ENCODE measurements at regions not wholly inside any gene's neighbourhood (a gene's known extent, or its start where the extent isn't known, plus 50 kb on each side); places are given as distances from the start of the nearest gene placed in this dataset.
A peak's percentile ranks its signal among the peaks of the same experiment; 100 is the strongest.

GRCh38 chr6:140044626-140045025 lies 670.2 kb upstream of the CITED2 start:
- intact Hi-C loops (cut with DNase I), result no loop called here
- no peak for ATAC-seq

GRCh38 chr6:140043762-140044378 lies 669.4 kb upstream of the CITED2 start:
- DNase-seq (ENCODE audit: missing footprints) (no peak), ATAC-seq (no peak)
- intact Hi-C loops (cut with DNase I), result no loop called here

More at GRCh38 chr6:140044626-140045025, 670.2 kb upstream of the CITED2 start:
- no peak for DNase-seq (ENCODE audit: missing footprints)

- intact Hi-C loops (cut with DNase I), result no loop called here
Measured at GRCh38 chr6:140043357-140043756, 668.9 kb upstream of the CITED2 start.

GRCh38 chr6:140041571-140042332 lies 667.3 kb upstream of the CITED2 start:
- ATAC-seq (no peak), DNase-seq (ENCODE audit: missing footprints) (no peak)
- intact Hi-C loops (cut with DNase I), result no loop called here

More at GRCh38 chr6:140043357-140043756, 668.9 kb upstream of the CITED2 start:
- DNase-seq (ENCODE audit: missing footprints) (no peak), ATAC-seq (peak; percentile 34)

DNA sequence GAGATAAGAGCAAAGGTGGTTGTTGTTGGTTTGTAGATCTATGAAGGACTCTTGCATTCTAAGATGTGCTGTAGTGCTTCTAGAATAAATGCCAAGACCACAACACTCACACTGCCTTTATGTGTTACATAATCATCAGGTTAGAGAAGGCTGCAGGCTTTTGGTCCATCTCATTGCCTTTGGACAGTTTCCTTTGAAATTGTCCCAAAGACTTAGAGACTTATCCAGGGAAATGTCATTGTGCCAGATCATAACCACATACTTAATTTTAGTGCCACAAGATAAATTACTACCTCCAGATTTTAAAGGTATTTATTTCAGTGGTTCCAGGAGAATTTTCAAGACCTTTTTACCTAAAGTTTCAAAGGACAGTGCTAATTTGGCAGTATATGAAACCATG lies 666.6 kb upstream of the CITED2 start:
- DNase-seq (ENCODE audit: missing footprints) (no peak), ATAC-seq (no peak)
- intact Hi-C loops (cut with DNase I), result no loop called here

GRCh38 chr6:140040396-140040795 lies 665.9 kb upstream of the CITED2 start:
- DNase-seq (ENCODE audit: missing footprints), result no peak
- no peak for ATAC-seq
- intact Hi-C loops (cut with DNase I), result no loop called here

DNA sequence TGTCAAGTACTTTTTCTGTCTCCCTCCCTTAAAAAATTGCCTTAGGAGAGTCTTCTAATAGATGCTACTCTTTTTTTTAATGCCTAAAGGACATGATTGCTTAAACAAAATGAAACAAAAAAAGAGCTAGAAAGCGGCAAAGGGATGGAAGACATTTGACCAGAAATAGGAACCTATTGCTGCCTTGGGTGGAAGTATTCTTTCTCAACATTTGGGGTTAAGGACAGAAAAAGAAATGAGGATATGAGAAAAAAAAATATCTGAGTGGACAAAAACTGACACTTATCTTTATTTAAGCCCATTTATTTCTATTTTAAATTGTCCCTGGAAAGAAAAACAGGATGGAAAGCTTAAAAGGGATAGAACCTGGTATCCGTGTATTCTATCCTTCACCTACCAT lies 664.9 kb upstream of the CITED2 start:
- no peak for ATAC-seq
- DNase-seq (ENCODE audit: missing footprints), result no peak
- intact Hi-C loops (cut with DNase I), result no loop called here

DNA sequence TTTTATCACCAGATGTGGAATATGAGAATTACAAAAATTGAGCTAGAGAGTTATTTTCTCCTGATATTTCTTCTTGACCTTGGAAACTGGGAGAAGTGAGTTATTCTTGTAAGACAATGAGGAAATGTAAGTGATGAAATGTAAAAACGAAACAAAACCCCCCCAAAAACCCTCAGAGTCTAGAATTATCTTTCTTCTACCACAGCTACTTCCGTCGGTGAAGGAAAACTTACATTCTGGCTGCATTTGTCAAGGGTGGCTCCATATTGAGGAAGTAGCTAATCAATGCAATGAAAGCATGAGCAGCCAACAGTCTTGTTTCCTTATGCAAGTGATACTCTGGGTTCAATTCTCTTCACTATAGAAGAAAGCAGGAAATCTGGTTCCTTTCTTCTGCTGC lies 661.7 kb upstream of the CITED2 start:
- ATAC-seq (no peak), DNase-seq (ENCODE audit: missing footprints) (no peak)
- intact Hi-C loops (cut with DNase I), result no loop called here

GRCh38 chr6:140032189-140032588 lies 657.7 kb upstream of the CITED2 start:
- ATAC-seq, result no peak
- intact Hi-C loops (cut with DNase I), result no loop called here
- DNase-seq (ENCODE audit: missing footprints), result no peak

GRCh38 chr6:140029551-140029950 lies 655.1 kb upstream of the CITED2 start:
- intact Hi-C loops (cut with DNase I), result no loop called here
- ATAC-seq, result no peak

DNA sequence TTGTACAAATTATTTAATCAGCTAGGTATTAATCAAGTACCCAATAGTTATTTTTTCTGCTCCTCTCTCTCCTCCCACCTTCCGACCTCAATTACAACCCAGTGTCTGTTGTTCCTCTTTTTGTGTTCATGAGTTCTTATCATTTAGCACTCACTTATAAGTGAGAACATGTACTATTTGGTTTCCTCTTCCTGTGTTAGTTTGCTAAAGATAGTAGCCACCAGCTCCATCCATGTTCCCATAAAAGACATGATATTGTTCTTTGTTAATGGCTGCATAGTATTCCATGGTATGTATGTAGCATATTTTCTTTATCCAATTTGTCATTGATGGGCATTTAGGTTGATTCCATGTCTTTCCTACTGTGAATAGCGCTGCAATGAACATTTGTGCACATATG lies 652.8 kb upstream of the CITED2 start:
- DNase-seq (ENCODE audit: missing footprints) (no peak), ATAC-seq (no peak)
- intact Hi-C loops (cut with DNase I), result no loop called here

More at GRCh38 chr6:140029551-140029950, 655.1 kb upstream of the CITED2 start:
- DNase-seq (ENCODE audit: missing footprints), result no peak

DNA sequence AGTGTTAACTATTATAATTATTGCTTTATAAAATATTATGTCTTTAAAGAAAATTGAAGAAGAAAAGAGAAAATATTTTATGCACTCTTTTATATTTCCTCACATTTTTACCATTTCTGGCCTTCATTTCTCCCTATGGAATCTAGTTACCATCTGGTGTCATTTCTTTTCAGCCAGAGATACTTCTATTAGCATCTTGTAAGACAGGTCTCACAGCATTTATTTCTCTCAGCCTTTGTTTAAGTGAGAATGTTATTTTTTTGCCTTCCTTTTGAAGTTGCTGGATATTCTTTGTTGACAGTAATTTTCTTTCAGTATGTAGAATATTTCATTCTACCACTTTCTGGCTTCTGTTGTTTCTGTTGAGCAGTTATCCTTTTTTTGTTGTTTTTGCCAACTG lies 652.1 kb upstream of the CITED2 start:
- no peak for ATAC-seq
- intact Hi-C loops (cut with DNase I), result no loop called here
- no peak for DNase-seq (ENCODE audit: missing footprints)

DNA sequence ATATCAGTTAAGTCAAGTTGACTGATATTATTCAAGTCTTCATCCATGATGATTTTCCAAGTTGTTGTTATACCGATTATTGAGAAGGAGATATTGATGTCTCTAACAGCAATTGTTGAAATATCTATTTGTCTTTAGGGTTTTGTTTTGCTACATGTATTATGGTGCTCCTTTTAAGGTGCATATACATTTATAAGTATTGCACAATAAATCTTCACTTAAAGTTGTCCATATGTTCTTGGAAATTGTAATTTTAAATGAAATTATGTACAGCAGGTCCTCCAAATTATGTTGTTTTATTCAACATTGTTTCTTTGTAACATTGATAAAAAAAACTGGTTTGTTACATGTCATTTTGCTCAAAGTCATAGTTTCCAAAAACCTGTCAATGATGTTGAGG lies 650.7 kb upstream of the CITED2 start:
- ATAC-seq (no peak), DNase-seq (ENCODE audit: missing footprints) (no peak)
- intact Hi-C loops (cut with DNase I), result no loop called here

- intact Hi-C loops (cut with DNase I), result no loop called here
- DNase-seq (ENCODE audit: missing footprints), result no peak
- ATAC-seq, result no peak
Measured at GRCh38 chr6:140020207-140020791, 645.9 kb upstream of the CITED2 start.

DNA sequence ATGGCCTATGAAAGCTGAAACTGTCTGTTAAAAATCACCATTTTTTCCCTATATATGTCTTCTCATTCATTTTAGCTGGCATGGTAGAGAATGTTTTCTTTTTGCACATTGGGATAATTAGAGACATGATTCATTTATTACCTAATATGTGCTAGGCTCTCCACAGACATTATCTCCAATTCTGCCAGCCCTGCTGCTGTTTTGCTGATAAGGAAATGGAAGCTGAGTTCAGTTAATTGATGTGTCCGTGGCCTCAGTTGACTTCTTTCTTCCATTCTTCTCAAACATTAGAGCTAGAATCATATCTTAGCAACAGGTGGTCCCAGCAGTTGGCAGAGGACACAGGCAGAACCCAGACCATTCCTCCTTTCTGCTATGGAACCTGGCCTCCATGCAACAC lies 644.1 kb upstream of the CITED2 start:
- no peak for DNase-seq (ENCODE audit: missing footprints)
- no peak for ATAC-seq
- intact Hi-C loops (cut with DNase I), result no loop called here

DNA sequence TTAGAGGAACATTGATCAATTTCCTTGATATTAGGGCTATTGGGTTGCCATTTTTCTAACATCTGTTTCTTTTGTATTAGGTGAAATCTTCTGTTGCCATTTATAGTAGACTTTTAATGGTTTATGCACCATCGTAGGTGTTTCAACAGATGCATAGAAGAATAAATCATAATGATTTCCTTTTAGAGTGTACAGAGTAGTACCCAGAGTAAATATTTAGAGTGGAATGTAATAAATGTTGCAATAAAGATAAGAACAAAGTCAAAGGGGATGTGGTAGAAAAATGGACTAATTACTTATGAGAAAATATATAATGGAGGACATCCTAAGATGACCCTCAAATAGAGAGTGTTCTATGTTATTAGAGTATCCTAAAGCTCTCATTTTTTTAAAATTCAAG lies 643.0 kb upstream of the CITED2 start:
- ATAC-seq (no peak), DNase-seq (ENCODE audit: missing footprints) (no peak)
- intact Hi-C loops (cut with DNase I), result no loop called here

- no peak for ATAC-seq
- intact Hi-C loops (cut with DNase I), result no loop called here
- no peak for DNase-seq (ENCODE audit: missing footprints)
Measured at GRCh38 chr6:140012150-140012549, 637.7 kb upstream of the CITED2 start.

DNA sequence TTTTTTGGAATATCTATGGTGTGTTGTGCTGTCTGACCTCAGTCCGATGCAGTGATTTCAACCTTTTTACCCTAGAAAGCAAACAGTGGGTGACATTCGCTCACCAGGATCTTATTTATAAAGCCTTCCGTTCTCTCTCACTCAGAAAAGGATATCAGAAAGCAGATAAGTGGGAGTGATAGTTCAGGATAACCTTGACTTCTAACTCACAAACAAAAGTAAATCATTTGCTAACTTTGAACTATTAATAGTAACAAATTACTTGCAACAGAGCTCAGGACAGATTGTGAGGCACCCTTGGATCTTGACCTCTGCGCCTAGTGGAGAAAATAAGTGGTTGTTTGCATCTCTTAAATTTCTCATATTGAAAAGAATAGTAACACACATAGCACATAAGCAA lies 637.1 kb upstream of the CITED2 start:
- DNase-seq (ENCODE audit: missing footprints) (no peak), ATAC-seq (peak; percentile 39)
- intact Hi-C loops (cut with DNase I), result no loop called here

DNA sequence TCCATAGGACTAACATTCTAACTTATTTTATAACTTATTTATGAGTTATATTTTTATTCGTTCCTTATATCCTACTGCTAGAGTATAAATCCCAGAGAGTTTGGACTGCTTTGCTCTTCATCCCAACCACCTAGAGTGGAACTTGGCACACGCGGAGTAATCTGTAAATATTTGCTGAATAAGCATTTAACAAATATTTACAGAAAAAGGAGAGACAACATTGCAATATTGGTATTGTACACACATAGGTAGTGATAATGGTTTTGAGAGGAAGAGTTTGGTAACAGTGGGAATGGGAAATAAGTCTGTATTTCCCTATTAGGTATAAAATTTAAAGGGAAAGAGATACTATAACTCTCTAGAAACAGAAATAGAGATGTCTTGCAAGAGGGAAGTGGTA lies 634.8 kb upstream of the CITED2 start:
- DNase-seq (ENCODE audit: missing footprints) (no peak), ATAC-seq (no peak)
- intact Hi-C loops (cut with DNase I), result no loop called here

- no peak for DNase-seq (ENCODE audit: missing footprints)
- intact Hi-C loops (cut with DNase I), result no loop called here
- ATAC-seq, result no peak
Measured at GRCh38 chr6:140007525-140007924, 633.1 kb upstream of the CITED2 start.
